Caco-2 (cell line): ENCODE measurements at regions not wholly inside any gene's neighbourhood (a gene's known extent, or its start where the extent isn't known, plus 50 kb on each side); places are given as distances from the start of the nearest gene placed in this dataset.

Experiments
- BruUV-seq: library from RNA; stranded (reverse); fragments of 400-500 nt; replicated peaks from 2 replicates; lab custom pipeline; 2021; lab: Mats Ljungman, UMichigan
- CTCF ChIA-PET: fragments of 300-600 bp; sonication (Branson Sonifier 250); formaldehyde crosslinking; loops from one replicate; lab custom pipeline; 2022; ENCODE audit warnings: antibody characterized with exemption; lab: Charles Lee
- POLR2A ChIA-PET: fragments of 300-600 bp; sonication (Branson Sonifier 250); formaldehyde crosslinking; loops from one replicate; lab custom pipeline; 2022; ENCODE audit warnings: antibody characterized with exemption; lab: Charles Lee
- DNase-seq, 2 experiments: peaks; one replicate each; pipeline versions ENCODE4 v3.0.0 to v3.0.0-alpha.2; 2020 to 2022
- H3K27me3 ChIP-seq: replicated peaks from 2 replicates; pipeline ENCODE4 v1.6.0; 2011; ENCODE audit warnings: low read length; ENCODE audit not compliant: control insufficient read depth, insufficient read depth
- H3K36me3 ChIP-seq: 2 replicates; pipeline ENCODE4 v1.5.1; 2011; ENCODE audit warnings: low read length; ENCODE audit not compliant: control insufficient read depth, insufficient read depth
- H3K4me1 ChIP-seq: fragments of 250-450 bp; sonication (Bioruptor Pico); 2 replicates; pipeline ENCODE4 v1.5.1; 2020; ENCODE audit warnings: mild to moderate bottlenecking
- H3K4me3 ChIP-seq: 2 replicates; pipeline ENCODE4 v1.5.1; 2011; ENCODE audit warnings: low read depth, mild to moderate bottlenecking, control low read depth, low read length
- H3K9me3 ChIP-seq: fragments of 250-450 bp; sonication (Bioruptor Pico); 2 replicates; pipeline ENCODE4 v1.5.1; 2020; ENCODE audit warnings: mild to moderate bottlenecking, moderate library complexity
- H3K27ac Mint-ChIP-seq: one replicate; pipeline ENCODE4 v1.8.0; 2022; ENCODE audit warnings: mixed read lengths; ENCODE audit not compliant: unreplicated experiment
- H3K27me3 Mint-ChIP-seq: one replicate; pipeline ENCODE4 v1.8.0; 2022; ENCODE audit warnings: mixed read lengths; ENCODE audit not compliant: insufficient read depth, unreplicated experiment
- H3K36me3 Mint-ChIP-seq: one replicate; pipeline ENCODE4 v1.8.0; 2022; ENCODE audit warnings: mild to moderate bottlenecking, mixed read lengths; ENCODE audit not compliant: insufficient read depth, unreplicated experiment
- H3K4me1 Mint-ChIP-seq: one replicate; pipeline ENCODE4 v1.8.0; 2022; ENCODE audit warnings: low read depth, mixed read lengths; ENCODE audit not compliant: unreplicated experiment
- H3K4me3 Mint-ChIP-seq: one replicate; pipeline ENCODE4 v1.8.0; 2022; ENCODE audit warnings: mild to moderate bottlenecking, moderate library complexity, mixed read lengths; ENCODE audit not compliant: unreplicated experiment
- H3K9me3 Mint-ChIP-seq: one replicate; pipeline ENCODE4 v1.8.0; 2022; ENCODE audit warnings: mixed read lengths; ENCODE audit not compliant: unreplicated experiment
- CTCF ChIP-seq, 2 experiments: fragments of 200-600 bp in 1 of 2; IDR thresholded peaks; 1 replicate in 1 of 2; 2 replicates in 1 of 2; pipeline versions ENCODE4 v1.5.1 to v1.8.0; 2011 to 2022; ENCODE audit warnings: antibody characterized with exemption in 1 of 2, control low read depth in 1 of 2, inconsistent platforms in 1 of 2, low read depth in 1 of 2, low read length in 1 of 2, mild to moderate bottlenecking in 1 of 2, moderate library complexity in 1 of 2; ENCODE audit not compliant: insufficient read depth in 1 of 2, severe bottlenecking in 1 of 2, unreplicated experiment in 1 of 2
- intact Hi-C: fragments of 100-400 bp; cut with micrococcal nuclease; formaldehyde crosslinking; loops from one replicate; pipeline ENCODE4 v1.10.0; 2022; ENCODE audit not compliant: unreplicated experiment

- Mint-ChIP-seq H3K36me3 (no peaks in the 10 kb centered on the region), H3K4me1 (peaks cover 15% of the 10 kb centered on the region), H3K27ac (no peak overlapping the region), H3K9me3 (no peaks in the 10 kb centered on the region), H3K4me3 (no peak overlapping the region), H3K27me3 (no peaks in the 10 kb centered on the region)
- peaks cover 26% of the 10 kb centered on the region for H3K4me1 ChIP-seq
- intact Hi-C loops = loop anchor here (1.0 kb wide), 5 partner anchors 50 to 313 kb away; partner anchors contain the start of gene CCDC34
- BruUV-seq = no TSS peak
- ChIA-PET POLR2A (interaction anchor here (0.6 kb wide), 1 partner anchor 323 kb away, joined by 3 read pairs; the partner anchor contains the start of gene LIN7C), CTCF (interaction anchor here (0.5 to 1.8 kb wide), 8 partner anchors 10 to 313 kb away, joined by 3 to 45 read pairs (median 4); partner anchors contain the start of gene LGR4)
- TF ChIP-seq CTCF (IDR thresholded peaks at IDR 0.05; ENCODE audit: insufficient read depth in 1 of 2, low read depth in 1 of 2, low read length in 1 of 2, severe bottlenecking in 1 of 2, unreplicated experiment in 1 of 2) = peak; percentile 73 to 83
- no peak overlapping the region for H3K4me3 ChIP-seq
- H3K36me3 ChIP-seq = no peaks in the 10 kb centered on the region
- DNase-seq = peak; percentile 54 to 64
- H3K27me3 ChIP-seq = no peaks in the 10 kb centered on the region
- H3K9me3 ChIP-seq = no peaks in the 10 kb centered on the region
Measured at GRCh38 chr11:27183672-27184457, 143.2 kb downstream of the BBOX1 start.

- peaks cover 5% of the 10 kb centered on the region for H3K4me1 ChIP-seq
- Mint-ChIP-seq H3K27ac (no peak overlapping the region), H3K9me3 (no peaks in the 10 kb centered on the region), H3K4me1 (peaks cover 4% of the 10 kb centered on the region), H3K36me3 (no peaks in the 10 kb centered on the region), H3K27me3 (no peaks in the 10 kb centered on the region), H3K4me3 (no peak overlapping the region)
- no peak for TF ChIP-seq CTCF (IDR thresholded peaks at IDR 0.05; ENCODE audit: insufficient read depth in 1 of 2, low read depth in 1 of 2, low read length in 1 of 2, severe bottlenecking in 1 of 2, unreplicated experiment in 1 of 2)
- intact Hi-C loops = no loop called here
- DNase-seq = no peak
- no peaks in the 10 kb centered on the region for H3K36me3 ChIP-seq
- no peaks in the 10 kb centered on the region; the same call in 1 of the 2 replicates for H3K9me3 ChIP-seq
- no peak overlapping the region for H3K4me3 ChIP-seq
- no TSS peak for BruUV-seq
- CTCF ChIA-PET = interaction anchor here (0.9 to 1.2 kb wide), 2 partner anchors 117 to 306 kb away, joined by 3 to 4 read pairs; no protein-coding TSS in a partner anchor
- no peaks in the 10 kb centered on the region for H3K27me3 ChIP-seq
- POLR2A ChIA-PET = no interaction called here
Measured at GRCh38 chr11:27179334-27179733, 138.7 kb downstream of the BBOX1 start.

- H3K4me3 ChIP-seq = no peak overlapping the region
- H3K36me3 Mint-ChIP-seq = no peaks in the 10 kb centered on the region
- no peaks in the 10 kb centered on the region for H3K9me3 Mint-ChIP-seq
- no TSS peak for BruUV-seq
- H3K27me3 ChIP-seq = no peaks in the 10 kb centered on the region
- ChIA-PET POLR2A (no interaction called here), CTCF (interaction anchor here (1.2 kb wide), 1 partner anchor 117 kb away, joined by 3 read pairs; no protein-coding TSS in a partner anchor)
- no peak for TF ChIP-seq CTCF (IDR thresholded peaks at IDR 0.05; ENCODE audit: insufficient read depth in 1 of 2, low read depth in 1 of 2, low read length in 1 of 2, severe bottlenecking in 1 of 2, unreplicated experiment in 1 of 2)
- H3K4me1 Mint-ChIP-seq = peaks cover 8% of the 10 kb centered on the region
- H3K27me3 Mint-ChIP-seq = no peaks in the 10 kb centered on the region
- H3K9me3 ChIP-seq = no peaks in the 10 kb centered on the region; the same call in 1 of the 2 replicates
- intact Hi-C loops = no loop called here
- no peaks in the 10 kb centered on the region for H3K36me3 ChIP-seq
- H3K4me1 ChIP-seq = peaks cover 9% of the 10 kb centered on the region
- no peak for DNase-seq
- H3K4me3 Mint-ChIP-seq = no peak overlapping the region
- H3K27ac Mint-ChIP-seq = no peak overlapping the region
Measured at GRCh38 chr11:27178859-27179258, 138.2 kb downstream of the BBOX1 start.
